Activated T-helper 1 cell treated with anti-CD3 and anti-CD28 coated beads, Interleukin-12 subunit alpha, Interleukin-12 subunit beta, Interleukin-2, Interleukin-4 antibody, amounts not matched to agents 30 ng/mL and 10 ng/mL and 1 ng/mL, durations not matched to agents 14 hours and 24 hours and 36 hours (primary cell): ENCODE measurements at regions not wholly inside any gene's neighbourhood (a gene's known extent, or its start where the extent isn't known, plus 50 kb on each side); places are given as distances from the start of the nearest gene placed in this dataset.

Experiments
- DNase-seq: peaks from one replicate; pipeline ENCODE4 v3.0.0; 2021; ENCODE audit warnings: low spot score
- H3K27ac Mint-ChIP-seq: one replicate; pipeline ENCODE4 v1.8.0; 2021; ENCODE audit warnings: mild to moderate bottlenecking, mixed read lengths
- H3K27me3 Mint-ChIP-seq: one replicate; pipeline ENCODE4 v1.8.0; 2022; ENCODE audit warnings: mild to moderate bottlenecking, moderate library complexity, mixed read lengths; ENCODE audit not compliant: insufficient read depth
- H3K36me3 Mint-ChIP-seq: one replicate; pipeline ENCODE4 v1.8.0; 2021; ENCODE audit warnings: low read depth, mixed read lengths
- H3K4me1 Mint-ChIP-seq: one replicate; pipeline ENCODE4 v1.8.0; 2021; ENCODE audit warnings: low read depth, mixed read lengths
- H3K4me3 Mint-ChIP-seq: one replicate; pipeline ENCODE4 v1.8.0; 2021; ENCODE audit warnings: mild to moderate bottlenecking, moderate library complexity, mixed read lengths
- H3K9me3 Mint-ChIP-seq: one replicate; pipeline ENCODE4 v1.8.0; 2021; ENCODE audit warnings: mixed read lengths
- intact Hi-C: fragments of 100-400 bp; cut with micrococcal nuclease; formaldehyde crosslinking; loops from one replicate; pipeline ENCODE4 v1.15.1; 2024

DNA sequence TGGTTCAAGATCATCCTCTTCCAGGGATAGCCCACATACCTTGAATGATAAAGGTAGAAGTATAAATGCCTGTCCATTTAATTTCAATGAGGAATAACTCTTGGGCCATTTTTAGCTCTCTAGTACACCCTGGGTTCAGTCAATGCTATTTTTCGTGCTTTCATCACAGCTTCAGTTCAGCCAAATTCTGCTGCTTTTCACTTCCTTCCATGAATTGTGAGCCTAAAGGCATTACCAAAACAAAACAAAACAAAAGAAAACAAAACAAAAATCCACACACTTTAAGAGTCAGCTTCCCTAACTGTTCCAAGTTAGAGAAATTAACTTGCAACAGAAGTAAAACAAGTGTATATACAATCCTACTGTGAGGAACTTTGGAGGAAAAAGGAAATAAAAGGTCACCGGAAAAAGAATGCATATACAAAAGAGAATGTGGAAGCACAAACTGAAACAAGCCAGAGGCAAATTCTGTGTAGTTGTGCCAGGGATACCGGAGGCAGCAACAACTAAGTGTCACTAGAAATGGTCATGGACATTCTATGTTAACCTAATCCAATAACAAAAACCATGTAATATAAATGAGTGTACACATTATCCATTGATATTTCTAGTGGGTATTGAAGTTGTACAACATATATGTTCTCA is 423.1 kb downstream of the KCTD8 start:
- Mint-ChIP-seq H3K9me3 (peaks cover 3% of the 10 kb centered on the region), H3K4me3 (no peak overlapping the region), H3K36me3 (no peaks in the 10 kb centered on the region), H3K27me3 (no peaks in the 10 kb centered on the region), H3K4me1 (no peaks in the 10 kb centered on the region), H3K27ac (no peak overlapping the region)
- intact Hi-C loops, result no loop called here
- DNase-seq, result no peak

DNA sequence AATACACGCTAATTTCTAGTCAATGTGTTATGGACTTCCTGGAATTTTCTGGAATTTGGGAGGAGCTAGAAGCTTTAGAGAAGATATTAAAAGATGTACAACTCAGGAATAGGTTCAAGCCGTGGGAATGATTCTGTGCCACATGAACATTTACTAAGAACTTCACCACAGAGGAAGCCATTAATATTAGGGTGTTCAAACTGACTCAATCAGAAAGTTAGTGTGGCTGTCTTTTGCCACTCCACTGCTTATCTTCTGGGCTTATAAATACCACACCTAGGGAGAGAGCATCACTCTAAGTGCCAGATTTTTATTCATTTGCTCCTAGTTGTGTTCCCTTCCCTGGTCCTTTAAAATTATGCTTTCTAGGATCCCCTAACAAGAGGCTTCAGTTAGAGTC is 409.8 kb downstream of the KCTD8 start:
- no peaks in the 10 kb centered on the region for H3K9me3 Mint-ChIP-seq
- no peaks in the 10 kb centered on the region for H3K4me1 Mint-ChIP-seq
- H3K36me3 Mint-ChIP-seq, result no peaks in the 10 kb centered on the region
- no peak overlapping the region for H3K27ac Mint-ChIP-seq
- intact Hi-C loops, result no loop called here
- H3K27me3 Mint-ChIP-seq, result no peaks in the 10 kb centered on the region
- DNase-seq, result no peak
- no peak overlapping the region for H3K4me3 Mint-ChIP-seq

DNA sequence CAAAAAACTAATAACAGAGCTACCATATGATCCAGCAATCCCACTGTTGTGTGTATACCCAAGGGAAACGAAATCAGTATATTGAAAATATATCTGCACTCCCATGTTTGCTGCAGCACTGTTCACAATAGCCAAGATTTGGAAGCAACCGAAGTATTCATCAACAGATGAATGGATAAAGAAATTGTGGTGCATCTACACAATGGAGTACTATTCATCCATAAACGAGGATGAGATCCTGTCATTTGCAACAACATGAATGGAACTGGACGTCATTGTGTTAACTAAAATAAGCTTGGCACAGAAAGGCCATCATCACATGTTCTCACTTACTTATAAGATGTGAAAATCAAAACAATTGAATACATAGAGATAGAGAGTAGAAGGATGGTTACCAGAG is 402.1 kb downstream of the KCTD8 start:
- no peak for DNase-seq
- Mint-ChIP-seq H3K27ac (no peak overlapping the region), H3K4me1 (no peaks in the 10 kb centered on the region), H3K4me3 (no peak overlapping the region), H3K27me3 (no peaks in the 10 kb centered on the region), H3K9me3 (no peaks in the 10 kb centered on the region), H3K36me3 (no peaks in the 10 kb centered on the region)
- intact Hi-C loops, result no loop called here

DNA sequence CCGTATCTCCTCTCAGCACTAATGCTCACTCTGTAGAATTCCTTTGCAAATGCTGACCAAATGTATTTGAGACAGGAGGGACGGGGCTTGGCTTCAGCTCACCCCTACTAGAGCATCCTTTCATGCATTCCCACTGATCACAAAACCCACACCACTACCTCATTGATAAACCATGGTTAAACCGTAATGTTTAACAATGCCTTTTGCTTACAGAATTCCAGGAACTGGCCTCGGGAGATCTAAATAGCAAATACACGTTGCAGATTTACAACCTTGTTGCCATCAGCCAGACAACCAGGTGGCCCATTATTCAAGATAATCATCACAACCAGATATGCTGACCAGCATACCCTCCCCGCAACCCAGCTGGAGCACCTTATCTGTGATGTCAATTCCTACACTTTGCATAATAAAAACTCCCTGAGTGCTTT is 391.9 kb downstream of the KCTD8 start:
- no peaks in the 10 kb centered on the region for H3K9me3 Mint-ChIP-seq
- intact Hi-C loops, result no loop called here
- no peak overlapping the region for H3K27ac Mint-ChIP-seq
- H3K4me3 Mint-ChIP-seq, result no peak overlapping the region
- H3K27me3 Mint-ChIP-seq, result no peaks in the 10 kb centered on the region
- no peaks in the 10 kb centered on the region for H3K4me1 Mint-ChIP-seq
- no peaks in the 10 kb centered on the region for H3K36me3 Mint-ChIP-seq
- no peak for DNase-seq

DNA sequence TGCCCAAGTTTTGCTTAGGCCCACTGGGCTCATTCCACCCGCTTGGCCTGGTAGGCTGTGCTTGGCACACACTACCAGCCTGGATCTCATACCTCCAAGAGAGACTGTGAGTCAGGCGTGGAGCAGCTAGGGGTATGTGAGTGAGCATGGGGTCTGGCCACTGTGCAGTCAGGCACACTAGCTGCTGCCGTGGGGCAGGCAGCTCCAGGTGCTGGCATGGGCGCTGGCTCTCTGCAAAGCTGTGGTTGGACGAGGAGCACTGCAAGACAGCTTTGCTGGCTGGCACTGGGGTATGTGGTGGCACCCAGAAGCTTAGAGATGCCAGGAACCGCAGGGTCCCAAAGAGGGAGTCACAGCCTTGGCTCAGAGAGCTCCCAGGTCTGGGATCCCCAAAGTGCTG is 377.8 kb downstream of the KCTD8 start:
- Mint-ChIP-seq H3K27me3 (no peaks in the 10 kb centered on the region), H3K36me3 (no peaks in the 10 kb centered on the region), H3K9me3 (peaks cover 8% of the 10 kb centered on the region), H3K4me1 (no peaks in the 10 kb centered on the region), H3K4me3 (no peak overlapping the region), H3K27ac (no peak overlapping the region)
- intact Hi-C loops, result no loop called here
- no peak for DNase-seq

DNA sequence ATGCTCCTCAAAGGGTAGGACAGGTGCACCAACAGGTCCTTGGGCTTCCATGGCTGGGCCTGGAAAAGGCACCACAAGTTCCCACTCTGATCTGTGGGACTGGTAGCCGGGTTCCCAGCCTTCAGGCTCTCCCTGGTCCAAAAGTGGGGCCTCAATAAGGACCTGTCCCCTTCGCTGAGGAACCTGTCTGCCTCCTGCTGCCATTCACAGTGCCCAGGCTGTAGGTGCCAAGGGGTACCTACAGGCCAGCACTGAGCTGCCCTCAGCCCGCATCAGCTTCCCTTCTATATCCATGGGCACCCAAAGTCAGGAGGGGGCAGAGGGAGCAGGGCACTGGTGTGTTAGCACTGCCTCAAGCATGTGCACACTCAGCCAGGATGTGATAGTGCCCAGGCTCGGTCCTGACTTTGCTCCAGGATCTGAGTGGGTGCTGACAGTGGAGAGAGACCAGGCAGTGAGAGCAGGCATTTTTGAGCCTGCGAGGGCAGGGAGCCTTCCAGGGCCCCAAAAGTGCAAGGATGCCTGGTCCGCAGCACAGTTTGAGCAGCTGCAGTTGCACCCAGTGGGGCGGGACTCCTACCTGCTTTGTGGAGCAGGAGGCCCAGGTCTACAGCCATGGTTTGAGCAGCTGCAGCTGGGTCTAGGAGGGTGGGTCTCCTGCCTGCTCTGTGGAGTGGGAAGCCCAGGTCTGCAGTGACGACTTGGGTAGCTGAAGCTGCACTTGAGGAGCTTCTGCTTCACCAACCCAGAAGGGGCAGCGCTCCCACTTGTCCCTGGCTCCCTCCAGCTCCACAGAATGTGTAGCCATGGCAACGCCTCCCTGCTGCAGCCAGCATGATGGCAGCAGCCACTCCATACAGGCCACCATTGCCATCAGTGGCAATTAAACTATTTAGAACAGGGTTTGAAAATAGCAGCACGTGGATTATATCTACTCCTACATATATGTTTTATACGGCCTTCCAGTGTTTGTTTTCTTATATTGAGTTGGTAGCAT is 376.4 kb downstream of the KCTD8 start:
- no peaks in the 10 kb centered on the region for H3K27me3 Mint-ChIP-seq
- peaks cover 8% of the 10 kb centered on the region for H3K9me3 Mint-ChIP-seq
- no peaks in the 10 kb centered on the region for H3K36me3 Mint-ChIP-seq
- no peak for DNase-seq
- no peak overlapping the region for H3K4me3 Mint-ChIP-seq
- intact Hi-C loops, result no loop called here
- no peak overlapping the region for H3K27ac Mint-ChIP-seq
- no peaks in the 10 kb centered on the region for H3K4me1 Mint-ChIP-seq

DNA sequence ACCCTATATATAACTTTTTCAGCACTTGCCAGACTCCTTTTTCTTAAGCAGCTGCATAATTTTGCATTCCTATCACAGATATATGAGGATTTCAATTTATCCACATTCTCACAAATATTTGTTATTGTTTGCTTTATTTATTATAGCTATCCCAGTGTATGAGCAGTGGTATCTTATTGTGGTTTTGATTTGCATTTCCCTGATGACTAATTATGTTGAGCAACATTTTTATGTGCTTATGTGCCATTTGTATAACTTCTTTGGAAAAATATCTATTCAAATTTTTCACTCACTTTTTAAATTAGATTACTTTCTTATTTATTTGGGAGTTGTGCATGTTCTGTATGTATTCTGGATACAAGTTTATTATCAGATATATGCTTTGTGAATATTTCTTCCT is 361.9 kb downstream of the KCTD8 start:
- no peaks in the 10 kb centered on the region for H3K36me3 Mint-ChIP-seq

DNA sequence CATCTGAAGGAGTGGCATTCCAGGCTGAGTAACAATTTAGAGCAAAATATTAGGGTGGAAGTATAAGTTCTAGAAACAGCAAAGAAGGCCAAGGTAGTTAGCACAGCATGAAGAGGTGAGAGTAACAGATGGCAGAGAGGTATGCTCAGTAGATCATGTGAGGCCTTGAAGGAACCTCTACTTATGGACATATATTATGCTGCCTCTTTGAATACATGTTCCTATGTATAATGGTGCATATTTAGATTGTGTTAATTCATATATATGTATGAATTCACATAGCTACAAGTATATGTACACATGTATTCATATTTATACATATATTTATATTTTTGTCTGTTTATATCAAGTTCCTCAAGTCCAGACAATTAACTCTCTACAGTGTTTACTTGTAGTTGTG is 355.2 kb downstream of the KCTD8 start:
- intact Hi-C loops, result no loop called here
- H3K9me3 Mint-ChIP-seq, result peaks cover 6% of the 10 kb centered on the region
- no peak overlapping the region for H3K27ac Mint-ChIP-seq
- no peaks in the 10 kb centered on the region for H3K27me3 Mint-ChIP-seq
- H3K36me3 Mint-ChIP-seq, result no peaks in the 10 kb centered on the region
- no peak for DNase-seq
- H3K4me3 Mint-ChIP-seq, result no peak overlapping the region
- no peaks in the 10 kb centered on the region for H3K4me1 Mint-ChIP-seq

More for the DNA sequence above, 361.9 kb downstream of the KCTD8 start:
- Mint-ChIP-seq H3K9me3 (peaks cover 6% of the 10 kb centered on the region), H3K27ac (no peak overlapping the region), H3K27me3 (no peaks in the 10 kb centered on the region), H3K4me3 (no peak overlapping the region), H3K4me1 (no peaks in the 10 kb centered on the region)
- intact Hi-C loops, result no loop called here
- DNase-seq, result no peak

DNA sequence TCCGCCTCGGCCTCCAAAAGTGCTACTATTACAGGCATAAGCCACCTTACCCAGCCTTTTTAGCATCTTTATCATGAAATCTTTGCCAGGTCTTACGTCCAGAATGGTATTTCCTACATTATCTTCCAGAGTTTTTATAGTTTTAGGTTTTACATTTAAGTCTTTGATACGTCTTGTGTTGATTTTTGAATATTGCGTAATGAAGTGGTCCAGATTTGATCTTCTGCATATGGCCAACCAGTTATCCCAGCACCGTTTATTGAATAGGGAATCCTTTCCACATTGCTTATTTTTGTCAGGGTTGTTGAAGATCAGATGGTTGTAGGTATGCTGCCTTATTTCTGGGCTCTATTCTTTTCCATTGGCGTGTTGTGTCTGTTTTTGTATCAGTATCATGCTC is 349.6 kb downstream of the KCTD8 start:
- H3K36me3 Mint-ChIP-seq, result no peaks in the 10 kb centered on the region
- no peak overlapping the region for H3K27ac Mint-ChIP-seq
- H3K4me1 Mint-ChIP-seq, result no peaks in the 10 kb centered on the region
- H3K9me3 Mint-ChIP-seq, result peaks cover 12% of the 10 kb centered on the region
- H3K4me3 Mint-ChIP-seq, result no peak overlapping the region
- H3K27me3 Mint-ChIP-seq, result no peaks in the 10 kb centered on the region
- no peak for DNase-seq
- intact Hi-C loops, result no loop called here

DNA sequence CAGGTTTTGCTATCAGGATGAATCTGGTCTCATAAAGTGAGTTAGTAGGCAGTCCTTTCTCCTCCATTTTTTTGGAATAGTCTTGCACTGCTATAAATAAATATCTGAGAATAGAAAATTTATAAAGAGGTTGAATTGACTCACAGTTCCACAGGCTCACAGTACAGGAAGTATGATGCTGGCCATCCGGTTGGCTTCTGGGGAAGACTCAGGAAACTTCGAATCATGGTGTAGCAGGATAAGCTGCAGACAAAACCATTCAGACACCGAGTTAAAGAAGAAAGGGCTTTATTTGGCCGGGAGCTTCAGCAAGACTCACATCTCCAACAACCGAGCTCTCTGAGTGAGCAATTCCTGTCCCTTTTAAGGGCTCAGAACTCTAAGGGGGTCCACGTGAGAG is 348.2 kb downstream of the KCTD8 start:
- H3K4me3 Mint-ChIP-seq, result no peak overlapping the region
- no peak overlapping the region for H3K27ac Mint-ChIP-seq
- intact Hi-C loops, result no loop called here
- no peaks in the 10 kb centered on the region for H3K27me3 Mint-ChIP-seq
- no peak for DNase-seq
- peaks cover 16% of the 10 kb centered on the region for H3K9me3 Mint-ChIP-seq
- H3K36me3 Mint-ChIP-seq, result no peaks in the 10 kb centered on the region
- H3K4me1 Mint-ChIP-seq, result no peaks in the 10 kb centered on the region

DNA sequence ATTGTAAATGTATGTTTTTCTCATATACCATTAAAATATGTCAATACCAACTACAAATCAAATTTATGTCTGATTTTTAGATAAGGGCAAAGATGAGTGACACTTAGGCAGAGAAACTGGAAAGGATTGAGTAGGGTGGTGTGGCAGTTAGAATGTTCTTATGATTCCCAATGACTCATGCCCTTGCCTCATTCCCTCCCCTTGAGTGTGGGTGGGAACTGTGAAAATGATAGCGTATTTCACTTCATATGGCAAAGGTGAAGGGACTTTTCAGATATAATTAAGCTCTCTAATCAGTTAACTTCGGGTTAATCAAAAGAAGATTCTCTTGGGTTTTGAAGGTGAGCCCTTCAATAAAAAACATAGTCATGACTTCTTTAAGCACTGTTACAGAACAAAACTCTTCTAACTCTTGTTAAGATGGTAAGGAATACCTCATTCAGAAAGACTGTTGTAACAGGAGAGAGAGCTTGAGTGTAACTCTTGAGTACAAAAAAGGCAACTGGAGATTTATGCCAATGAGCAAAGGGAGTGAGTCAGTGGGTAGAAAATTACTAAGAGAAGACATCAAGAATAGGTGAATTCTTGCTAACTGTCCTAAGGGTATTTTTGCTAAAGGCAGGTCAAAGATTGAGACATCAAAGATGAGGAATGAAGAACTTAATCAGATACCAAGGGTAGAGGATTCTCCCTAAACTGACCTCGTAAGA is 329.5 kb downstream of the KCTD8 start:
- Mint-ChIP-seq H3K4me3 (no peak overlapping the region), H3K36me3 (no peaks in the 10 kb centered on the region), H3K4me1 (no peaks in the 10 kb centered on the region), H3K27ac (no peak overlapping the region), H3K27me3 (no peaks in the 10 kb centered on the region), H3K9me3 (no peaks in the 10 kb centered on the region)
- no peak for DNase-seq
- intact Hi-C loops, result no loop called here

DNA sequence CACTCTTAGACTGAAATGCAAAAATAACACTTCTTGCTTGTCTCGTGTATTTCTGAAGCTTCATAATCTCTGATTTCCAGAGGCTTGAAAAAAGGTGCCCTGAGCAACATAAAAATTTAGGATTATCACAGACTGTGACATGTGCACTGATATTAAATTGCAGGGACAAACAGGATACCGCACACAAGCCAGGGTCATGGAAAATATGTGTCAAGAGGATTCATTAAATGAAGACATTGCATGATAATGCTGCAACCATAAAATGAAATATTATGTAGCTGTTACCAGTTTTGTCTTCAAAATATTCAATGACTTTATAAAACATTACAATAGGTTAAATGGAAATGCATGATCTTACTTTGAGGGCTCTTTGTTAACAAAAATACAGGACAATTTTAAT is 328.0 kb downstream of the KCTD8 start:
- intact Hi-C loops, result no loop called here
- Mint-ChIP-seq H3K9me3 (no peaks in the 10 kb centered on the region), H3K27me3 (no peaks in the 10 kb centered on the region), H3K4me3 (no peak overlapping the region), H3K27ac (no peak overlapping the region), H3K4me1 (no peaks in the 10 kb centered on the region), H3K36me3 (no peaks in the 10 kb centered on the region)
- DNase-seq, result no peak

DNA sequence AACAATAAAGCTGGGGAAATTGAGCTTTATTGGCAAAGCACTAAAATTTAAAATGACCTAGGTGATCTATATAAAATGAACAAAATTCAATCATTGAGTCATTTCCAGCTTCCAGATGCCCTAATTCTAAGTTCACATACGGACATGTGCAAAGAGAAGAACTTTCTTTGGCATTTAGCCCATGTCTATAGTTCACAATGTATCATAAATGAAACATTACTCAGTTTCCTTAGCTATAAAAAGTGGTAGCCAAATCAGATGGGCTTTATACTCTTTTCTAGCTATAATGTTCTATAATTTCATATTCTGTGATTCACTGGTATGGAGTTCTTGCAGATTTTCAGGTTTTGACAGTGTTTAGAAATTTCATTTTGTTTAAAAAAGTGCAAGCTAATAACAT is 327.4 kb downstream of the KCTD8 start:
- DNase-seq, result no peak
- intact Hi-C loops, result no loop called here
- H3K27me3 Mint-ChIP-seq, result no peaks in the 10 kb centered on the region
- H3K9me3 Mint-ChIP-seq, result no peaks in the 10 kb centered on the region
- no peaks in the 10 kb centered on the region for H3K4me1 Mint-ChIP-seq
- no peak overlapping the region for H3K4me3 Mint-ChIP-seq
- no peak overlapping the region for H3K27ac Mint-ChIP-seq
- H3K36me3 Mint-ChIP-seq, result no peaks in the 10 kb centered on the region
